ENCODE measurements at regions not wholly inside any gene's neighbourhood (a gene's known extent, or its start where the extent isn't known, plus 50 kb on each side); places are given as distances from the start of the nearest gene placed in this dataset.

DNA sequence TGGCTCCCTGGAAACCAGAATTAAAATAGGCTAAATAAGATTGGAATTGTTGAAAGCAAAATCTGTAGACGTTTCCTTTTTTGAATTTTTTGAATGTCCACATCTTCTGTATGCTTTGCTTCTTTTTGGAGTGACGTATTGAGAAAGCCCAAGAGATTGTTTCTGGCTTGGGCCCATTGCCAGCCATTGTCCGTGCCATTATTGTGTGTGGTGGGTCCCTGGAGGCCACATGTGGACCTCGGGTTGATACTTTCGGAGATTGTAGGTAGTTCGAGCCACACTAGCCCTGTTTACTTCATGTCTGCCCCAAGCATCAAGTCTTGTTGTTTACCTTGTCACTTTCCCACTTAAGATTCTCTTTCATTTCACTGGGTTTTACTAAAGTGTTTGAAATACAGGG, 106.0 kb downstream of the PALM2AKAP2 start:
- no peak for DNase-seq

- no peak for DNase-seq
These were observed 106.6 kb downstream of the PALM2AKAP2 start for GRCh38 chr9:109886617-109887016.

DNA sequence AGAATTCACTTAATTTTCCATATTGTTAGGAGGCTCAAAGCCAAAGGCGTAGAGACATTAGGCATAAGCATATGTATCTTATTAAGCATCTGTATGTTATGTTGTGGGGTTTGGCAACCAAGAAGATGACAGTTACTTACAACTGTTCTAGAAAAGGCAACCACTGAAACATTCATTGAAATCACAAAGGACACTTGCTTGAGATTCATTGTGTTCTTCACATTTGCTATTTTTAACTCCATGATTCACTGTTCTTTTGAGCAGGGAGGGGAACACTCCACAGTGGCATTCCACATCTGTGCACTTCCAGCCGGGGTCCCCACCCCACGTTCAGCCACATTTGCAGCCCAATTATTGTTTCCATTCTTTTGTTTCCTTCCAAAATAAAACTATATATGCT, 107.1 kb downstream of the PALM2AKAP2 start:
- DNase-seq = no peak

- no peak for DNase-seq
These were observed 108.7 kb downstream of the PALM2AKAP2 start for GRCh38 chr9:109888695-109889094.

DNA sequence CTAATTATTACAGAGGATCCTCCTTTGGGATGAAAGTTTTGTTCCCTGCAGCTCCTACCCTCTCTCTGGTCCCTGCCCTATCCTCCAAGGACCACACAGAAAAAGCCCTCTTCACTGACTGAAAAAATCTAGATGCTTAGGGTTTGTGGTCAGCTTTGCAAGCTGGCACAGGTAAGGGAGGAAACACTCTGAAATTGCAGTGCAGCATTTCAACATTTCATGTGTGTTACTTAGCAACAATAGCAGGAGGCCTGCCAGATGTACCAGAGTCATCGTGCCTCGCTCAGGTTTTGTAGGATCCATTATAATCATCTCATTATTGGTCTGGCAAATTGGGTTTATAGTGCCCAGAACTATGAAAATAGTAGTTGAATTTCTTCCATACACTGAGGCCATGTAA, 109.5 kb downstream of the PALM2AKAP2 start:
- DNase-seq = no peak

DNA sequence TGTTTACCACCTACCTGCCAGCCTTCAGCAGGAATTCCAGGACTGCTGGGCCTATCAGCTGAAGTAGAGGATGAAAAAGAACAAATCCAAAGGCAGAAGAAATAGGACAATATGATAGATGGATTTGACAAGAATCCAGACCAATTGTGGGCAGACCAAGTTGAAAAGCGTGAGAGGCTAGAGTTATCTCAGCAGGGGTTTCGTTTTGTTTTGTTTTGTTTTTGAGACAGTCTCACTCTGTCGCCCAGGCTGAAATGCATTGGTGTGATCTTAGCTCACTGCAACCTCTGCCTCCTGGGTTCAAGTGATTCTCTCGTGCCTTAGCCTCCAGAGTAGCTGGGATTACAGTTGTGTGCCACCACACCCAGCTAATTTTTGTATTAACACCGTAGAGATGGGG, 113.2 kb downstream of the PALM2AKAP2 start:
- no peak for DNase-seq

DNA sequence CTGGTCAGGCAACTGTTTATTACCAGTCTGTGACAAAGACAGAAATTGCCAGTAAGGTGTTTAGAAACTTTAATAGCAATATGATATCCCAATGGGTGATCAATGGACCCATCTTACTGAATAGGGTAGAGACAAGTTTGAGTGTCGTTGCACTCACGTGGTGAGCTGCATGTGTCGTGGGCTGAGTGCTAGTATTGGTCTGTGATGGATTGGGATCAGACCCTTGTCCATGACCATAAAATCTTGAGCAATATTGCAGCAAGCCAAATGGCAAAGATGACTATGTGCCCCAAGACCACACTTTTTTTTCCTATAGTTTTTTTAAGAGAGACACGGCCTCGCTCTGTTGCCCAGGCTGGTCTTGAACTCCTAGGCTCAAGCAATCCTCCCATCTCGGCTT, 114.5 kb downstream of the PALM2AKAP2 start:
- DNase-seq = no peak

DNA sequence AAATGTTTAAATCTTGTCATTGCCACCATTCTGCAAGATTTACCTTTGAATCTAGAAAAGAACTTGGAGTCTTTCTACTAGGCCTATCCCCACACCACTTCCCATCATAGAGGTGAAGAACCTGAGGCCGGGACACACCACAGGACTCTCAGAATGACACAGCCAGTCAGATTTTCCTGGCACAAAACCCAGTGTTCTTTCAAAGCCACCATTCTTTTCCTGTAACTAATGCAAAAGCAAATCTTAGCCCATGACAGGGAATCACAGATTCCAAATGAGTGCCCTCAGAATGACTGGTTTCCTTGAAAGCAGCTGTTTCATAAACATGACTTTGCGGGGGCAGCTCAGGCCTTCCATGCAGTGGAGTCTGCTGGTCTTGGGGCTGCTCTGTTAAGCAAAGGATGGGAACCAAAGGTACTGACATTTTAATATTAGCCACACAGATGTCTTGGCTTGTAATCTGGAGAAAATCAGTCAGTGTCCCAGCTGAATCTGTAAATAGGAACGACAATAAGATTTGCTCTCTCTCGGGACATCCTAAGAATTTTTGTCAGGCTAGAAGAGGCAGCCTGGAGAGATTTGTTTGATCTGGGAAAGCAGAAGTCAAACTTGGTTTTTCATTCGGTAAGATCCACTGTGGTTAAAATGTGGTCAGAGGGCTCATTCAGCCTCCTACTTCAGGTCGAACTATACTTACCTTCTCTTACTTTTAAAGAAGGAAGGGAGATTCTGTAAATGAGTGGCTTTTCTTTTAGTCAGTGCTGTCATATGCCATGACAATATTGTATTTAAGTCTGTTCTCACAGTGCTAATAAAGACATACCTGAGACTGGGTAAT, 115.1 kb downstream of the PALM2AKAP2 start:
- no peak for DNase-seq

DNA sequence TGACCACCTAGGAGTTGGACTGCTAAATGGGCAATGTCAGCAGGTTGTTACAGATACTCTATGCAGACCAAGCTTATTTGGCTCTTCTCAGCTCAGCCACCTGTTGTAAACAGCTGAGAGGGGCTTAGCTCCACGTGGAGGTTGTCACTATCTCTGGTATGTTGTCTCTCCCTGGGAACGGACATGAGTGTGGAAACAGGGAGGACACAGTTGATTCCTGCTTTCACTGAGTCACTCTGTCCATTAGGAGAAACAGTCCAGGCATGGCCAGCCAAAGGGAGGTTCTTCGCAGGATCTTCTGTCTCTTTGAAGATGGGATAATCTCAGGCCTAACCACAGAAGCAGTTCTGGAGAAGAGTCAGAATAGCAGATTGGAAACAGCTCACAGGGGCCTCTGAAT, 121.2 kb downstream of the PALM2AKAP2 start:
- DNase-seq = no peak

GRCh38 chr9:109903515-109904138, 123.6 kb downstream of the PALM2AKAP2 start:
- DNase-seq = peak; percentile 75

- DNase-seq = no peak
These were observed 124.7 kb downstream of the PALM2AKAP2 start for GRCh38 chr9:109904666-109905065.

DNA sequence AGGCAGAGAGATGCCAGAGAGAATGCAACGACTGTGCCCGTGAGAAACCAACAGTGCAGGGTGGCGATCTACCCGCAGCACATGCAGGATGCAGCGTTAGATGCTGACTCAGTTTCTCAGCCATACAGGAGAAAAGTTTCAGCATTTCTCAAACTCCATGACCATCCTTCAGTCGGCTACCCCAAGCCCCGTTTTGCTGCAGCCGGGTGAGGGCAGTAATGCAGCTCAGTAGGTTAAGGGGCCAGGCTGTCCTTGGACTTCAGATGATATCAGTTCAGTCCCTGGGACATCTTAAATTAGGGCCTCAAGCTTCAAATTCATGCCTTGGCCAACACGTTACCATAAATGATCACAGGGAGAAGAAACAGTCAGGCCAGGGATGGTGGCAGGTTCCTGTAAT, 125.5 kb downstream of the PALM2AKAP2 start:
- DNase-seq = no peak

GRCh38 chr9:109906766-109907382, 126.9 kb downstream of the PALM2AKAP2 start:
- no peak for DNase-seq

DNA sequence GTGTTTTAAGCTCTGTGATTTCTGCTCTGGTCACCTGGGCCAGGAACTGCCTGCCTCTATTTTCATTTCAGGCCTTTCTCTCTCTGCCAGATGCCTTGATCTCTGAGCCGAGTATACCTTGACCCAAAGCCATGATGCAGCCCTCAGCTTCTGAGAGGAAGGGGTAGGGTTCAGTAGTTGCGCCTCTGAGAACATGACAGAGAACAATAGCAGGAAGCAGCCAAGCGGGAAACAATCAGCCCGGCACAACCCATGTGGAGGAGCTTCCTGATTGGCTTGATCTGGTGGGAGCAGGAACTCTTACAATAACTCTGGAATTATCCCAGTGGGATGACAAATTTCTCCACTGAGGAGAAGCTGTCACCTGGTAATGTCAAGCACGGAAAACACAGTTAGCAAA, 127.4 kb downstream of the PALM2AKAP2 start:
- DNase-seq = no peak

DNA sequence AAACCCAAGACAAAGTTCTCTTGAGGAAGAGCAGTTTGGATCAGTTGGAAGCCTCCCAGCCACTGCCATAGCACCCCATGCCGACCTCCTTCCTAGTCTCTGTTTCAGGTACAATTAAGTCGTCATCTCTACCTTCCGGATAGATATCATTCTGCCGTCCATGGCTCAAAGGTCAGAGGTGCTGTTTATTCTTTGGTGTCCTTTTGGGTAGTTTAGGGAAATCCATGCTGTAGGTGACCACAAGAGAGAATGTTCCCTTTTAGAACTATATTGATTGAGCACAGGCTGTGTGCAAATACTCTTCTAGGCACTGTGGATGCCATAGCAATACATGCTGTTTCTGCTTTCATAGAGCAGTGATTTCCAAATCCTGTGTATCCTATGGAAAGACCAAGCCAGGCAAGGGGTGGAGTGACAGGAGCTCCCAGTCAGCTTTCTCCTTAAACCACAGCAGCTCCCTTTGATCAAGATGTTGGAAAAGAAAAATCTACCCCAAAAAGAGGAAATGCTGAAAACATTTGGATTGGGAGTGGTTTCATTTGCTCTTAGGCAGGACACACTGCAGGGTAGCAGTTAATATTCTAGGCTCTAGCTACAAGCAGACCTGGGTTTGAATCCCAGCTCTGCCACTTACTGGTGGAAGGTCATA, 127.9 kb downstream of the PALM2AKAP2 start:
- no peak for DNase-seq

- DNase-seq = no peak
These were observed 128.7 kb downstream of the PALM2AKAP2 start for GRCh38 chr9:109908459-109909390.

GRCh38 chr9:109910671-109911518, 130.9 kb downstream of the PALM2AKAP2 start:
- DNase-seq = no peak

DNA sequence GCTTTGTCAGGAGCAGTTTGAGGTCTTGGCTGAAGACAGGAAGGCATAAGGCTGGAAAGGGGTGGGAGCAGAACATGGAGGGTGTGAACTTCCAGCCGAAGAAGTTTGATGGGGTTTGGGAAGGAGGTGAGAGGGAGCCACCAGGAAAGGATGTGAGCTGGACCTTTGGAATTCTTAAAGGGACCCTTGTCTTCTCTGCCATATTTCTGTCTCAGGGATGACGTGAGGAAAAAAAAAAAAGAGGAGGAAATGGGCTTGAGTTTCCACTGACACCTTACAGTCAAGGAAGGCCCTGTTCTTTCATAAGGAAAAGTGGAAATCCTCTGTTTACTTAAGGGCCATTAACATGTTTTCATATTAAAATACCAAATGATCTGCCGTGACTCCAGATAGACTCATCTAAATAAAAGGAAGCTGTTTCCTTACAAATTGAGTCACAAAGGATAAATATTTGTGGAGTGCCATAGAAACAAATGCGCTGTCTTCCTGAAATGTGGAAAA, 132.1 kb downstream of the PALM2AKAP2 start:
- DNase-seq = no peak

DNA sequence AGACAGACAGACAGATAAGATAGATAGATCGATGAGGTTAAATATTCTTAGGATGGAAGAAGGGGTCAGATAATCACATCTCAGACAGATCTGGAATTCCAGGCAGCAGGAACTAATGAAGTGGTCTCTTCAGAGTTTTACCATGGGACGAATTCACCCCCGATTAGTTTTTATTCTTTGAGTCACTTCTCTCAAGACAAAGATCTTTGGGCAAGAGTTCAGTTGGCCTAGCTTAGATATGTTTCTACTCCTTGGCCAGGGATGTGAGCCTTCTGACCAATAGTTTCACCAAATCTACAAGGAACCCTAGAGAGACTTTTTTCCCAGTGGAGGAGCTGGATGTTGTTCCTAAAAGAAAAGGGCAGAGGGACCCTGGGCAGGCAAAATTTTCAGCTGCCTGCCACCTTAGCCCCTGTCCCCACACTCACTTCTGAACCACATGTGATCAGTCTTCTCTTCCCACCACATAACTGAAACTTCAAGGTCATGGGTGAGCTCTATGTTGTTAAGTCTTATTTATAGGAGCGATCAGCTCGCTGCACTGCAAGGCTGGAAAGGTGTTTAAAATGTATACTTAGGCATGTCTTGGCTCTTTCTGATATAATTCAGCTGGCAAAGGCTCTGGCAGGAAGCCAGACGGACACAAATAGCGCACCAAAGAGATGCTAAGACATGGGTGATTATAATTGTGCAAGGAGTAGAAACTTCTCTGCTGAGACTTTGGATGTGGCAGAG, 132.9 kb downstream of the PALM2AKAP2 start:
- DNase-seq = no peak

- no peak for DNase-seq
These were observed 133.4 kb downstream of the PALM2AKAP2 start for GRCh38 chr9:109913461-109913810.

All from left hindlimb (tissue), 1 donor.